ENCODE measurements at regions not wholly inside any gene's neighbourhood (a gene's known extent, or its start where the extent isn't known, plus 50 kb on each side); places are given as distances from the start of the nearest gene placed in this dataset.

DNA sequence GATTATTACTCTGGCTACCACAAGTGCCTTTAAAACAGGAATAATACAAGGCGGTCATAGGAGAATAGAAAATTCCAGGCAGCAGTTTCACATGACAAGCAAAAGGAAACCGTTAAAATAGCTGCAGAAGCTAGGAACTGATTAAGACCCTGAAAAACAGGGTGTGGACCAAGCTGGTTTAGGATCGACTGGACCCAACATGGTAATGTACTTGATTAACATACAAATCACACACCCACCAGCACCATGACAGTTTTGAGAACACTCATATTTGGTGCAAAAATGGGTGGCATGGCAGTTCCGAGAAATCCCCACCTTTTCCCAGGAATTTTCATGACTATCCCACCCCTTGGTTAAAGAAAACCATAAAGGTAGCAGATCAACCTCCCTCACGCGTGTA lies 51.9 kb upstream of the TMEM163 start:
- DNase-seq, result no peak

DNA sequence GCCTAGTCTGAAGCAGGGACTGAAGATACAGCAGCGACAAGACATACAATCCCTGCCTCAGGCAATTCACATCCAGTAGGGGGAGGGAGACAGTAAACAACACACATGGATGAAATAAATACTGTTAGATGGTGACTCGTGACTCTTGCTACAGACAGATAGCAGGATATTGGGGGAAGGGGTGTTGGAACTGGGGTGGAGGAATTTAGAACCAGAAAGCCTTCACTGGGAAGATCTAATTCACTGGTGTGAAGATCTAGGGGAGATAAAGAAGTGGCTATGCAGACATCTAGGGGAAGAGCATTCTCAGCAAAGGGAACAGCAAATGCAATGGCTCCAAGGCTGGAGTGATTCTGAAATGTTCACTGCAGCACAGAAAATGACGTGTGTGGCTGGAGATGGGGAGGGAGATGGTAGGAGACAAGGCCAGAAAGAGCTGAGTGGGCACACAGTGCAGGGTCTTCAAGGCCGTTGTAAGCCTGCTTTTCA lies 52.6 kb upstream of the TMEM163 start:
- DNase-seq, result no peak

DNA sequence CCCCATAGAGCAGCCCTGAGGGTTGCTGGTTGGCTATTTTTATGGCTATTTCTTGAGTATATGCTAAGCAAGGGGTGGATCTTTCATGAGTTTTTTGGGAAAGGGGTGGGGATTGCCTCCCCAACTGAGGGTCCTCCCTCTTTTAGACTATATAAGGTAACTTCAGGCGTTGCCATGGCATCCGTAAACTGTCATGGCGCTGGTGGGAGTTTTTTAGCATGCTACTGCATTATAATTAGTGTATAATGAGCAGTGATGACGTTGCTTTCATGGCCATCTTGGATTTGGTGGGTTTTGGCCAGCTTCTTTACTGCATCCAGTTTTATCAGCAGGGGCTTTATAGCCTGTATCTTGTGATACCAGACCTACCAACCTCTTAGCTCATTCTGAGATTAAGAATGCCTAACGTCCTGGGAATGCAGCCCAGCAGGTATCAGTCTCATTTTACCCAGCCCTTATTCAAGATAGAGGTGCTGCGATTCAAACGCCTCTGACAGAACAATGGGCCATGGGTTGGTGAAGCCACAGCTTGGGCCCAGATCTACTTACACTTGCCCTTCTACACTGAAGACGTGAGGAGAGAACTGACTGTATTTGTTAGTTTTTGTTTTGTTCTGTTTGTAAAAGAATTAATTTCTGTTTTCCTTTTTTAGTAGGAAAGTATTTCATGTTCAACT lies 53.8 kb upstream of the TMEM163 start:
- DNase-seq, result no peak

DNA sequence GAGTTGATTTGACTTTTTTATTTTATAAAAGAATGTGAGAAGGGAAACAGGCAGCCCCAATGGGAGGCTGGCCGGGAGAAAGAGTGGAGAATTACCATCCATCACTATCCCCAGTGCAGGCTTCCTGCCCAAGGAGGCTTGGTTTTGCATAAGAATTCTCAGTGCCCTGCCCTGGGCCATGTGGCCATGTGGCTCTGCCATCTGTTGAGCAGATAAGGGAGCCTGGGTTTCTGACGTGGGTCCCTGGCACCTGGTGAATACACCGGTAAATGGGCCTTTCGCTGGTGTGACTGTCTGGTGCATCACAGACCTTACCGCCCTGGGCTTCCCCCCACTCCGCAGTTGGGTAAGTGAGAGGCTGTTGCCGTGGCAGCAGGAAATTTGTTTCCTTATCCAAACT lies 54.5 kb upstream of the TMEM163 start:
- DNase-seq, result no peak

DNA sequence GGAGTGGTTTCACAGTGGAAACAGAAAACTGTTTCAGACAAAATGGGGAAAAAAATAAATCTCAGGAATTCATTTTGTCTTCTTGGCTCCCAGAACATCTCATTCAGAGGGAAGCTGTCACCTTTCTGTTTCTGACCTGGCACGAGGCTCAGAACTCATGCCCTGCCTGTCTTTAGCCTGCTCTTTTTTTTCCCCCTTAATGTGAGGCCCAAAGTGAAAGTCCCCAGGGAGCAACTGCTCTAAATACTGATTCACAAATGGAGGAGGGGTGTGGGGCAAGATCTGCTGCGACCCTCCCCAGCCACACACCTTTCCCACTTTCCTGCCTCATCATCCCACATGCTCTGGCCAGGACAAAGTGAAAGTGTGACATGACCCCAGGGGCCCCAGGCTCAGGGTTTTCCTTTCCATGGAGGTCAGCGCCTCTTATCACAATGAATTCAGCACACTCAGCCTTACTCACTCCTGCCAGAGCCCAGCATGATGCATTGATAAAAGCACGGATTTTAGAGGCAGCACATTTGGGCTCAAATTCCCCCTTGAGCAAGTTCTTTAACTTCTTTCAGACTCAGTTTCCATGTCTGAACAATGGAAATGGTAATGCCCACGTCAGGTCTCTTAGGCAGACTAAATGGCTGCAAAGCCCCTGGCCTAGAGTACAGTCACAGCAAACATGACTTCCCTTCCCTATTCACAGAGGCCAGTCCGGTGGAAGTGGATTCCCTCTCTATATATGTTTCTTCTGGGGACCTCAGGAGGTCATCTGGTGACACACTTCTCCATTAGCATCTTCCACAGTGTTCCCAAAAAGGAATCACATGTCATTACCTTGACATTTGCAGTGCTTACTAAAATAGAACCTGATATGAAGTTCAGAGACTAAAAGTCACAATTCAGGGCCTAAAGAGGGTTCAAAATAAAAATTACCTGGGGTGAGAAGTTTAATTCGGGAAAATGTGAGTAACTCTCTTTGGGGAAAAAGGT lies 55.3 kb upstream of the TMEM163 start:
- DNase-seq, result no peak

DNA sequence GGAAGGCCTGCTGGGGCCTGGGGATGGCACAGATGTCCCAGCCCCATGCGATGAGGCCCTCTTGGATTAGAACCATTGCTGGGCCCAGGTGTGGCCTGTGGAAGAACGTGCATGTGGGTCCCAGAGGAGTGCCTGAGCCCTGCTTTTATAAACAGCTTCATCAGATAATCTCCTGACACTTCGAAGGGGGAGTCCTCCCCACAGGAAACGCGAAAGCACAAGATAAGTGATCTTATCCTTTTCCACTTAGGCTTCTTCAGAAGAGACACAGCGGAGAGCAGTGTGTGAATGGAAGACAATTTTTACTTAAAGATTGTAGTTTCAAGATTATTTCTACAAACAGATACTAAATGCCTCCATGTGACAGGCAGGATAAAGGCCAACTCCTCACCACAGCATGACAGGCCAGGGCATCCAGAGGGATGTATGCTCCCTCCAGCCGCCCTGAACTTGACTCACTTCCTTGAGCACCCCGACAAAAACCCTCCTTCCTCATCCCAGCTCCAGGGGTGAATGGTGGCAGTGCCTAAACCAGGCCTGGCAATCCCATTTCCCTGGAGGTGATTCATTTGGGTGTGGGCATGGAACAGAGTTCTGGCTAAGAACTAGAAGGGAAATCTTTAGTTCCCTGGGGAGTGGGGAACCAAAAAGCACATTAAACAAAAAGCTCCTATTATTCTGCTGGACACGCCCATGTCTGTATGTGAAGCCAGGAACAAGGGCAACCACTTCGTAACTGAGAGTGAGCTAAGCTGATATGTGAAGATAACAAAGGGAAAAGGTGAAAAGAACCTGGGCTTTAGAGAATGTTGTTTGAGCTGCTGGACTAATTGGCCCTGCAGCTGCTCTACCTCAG lies 56.2 kb upstream of the TMEM163 start:
- DNase-seq, result no peak

DNA sequence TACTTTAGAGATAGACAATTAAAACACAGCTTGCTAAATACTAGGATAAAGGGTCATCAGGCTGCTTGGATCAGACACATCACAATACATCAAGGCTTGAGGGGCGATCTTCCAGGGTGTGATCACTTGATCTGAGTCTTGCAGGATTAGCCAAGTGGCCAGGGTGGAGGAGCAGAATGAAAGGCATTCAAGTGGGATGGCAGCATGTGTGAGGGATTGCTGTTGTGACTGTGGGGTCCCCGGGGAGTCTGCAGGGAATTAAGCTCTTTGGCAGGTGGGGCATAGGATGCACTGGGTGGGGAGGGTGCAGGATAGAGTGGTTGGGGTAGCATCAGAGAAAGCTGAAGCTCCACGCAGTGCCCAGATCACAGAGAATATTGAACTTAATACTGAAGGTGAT lies 58.0 kb upstream of the TMEM163 start:
- no peak for DNase-seq

DNA sequence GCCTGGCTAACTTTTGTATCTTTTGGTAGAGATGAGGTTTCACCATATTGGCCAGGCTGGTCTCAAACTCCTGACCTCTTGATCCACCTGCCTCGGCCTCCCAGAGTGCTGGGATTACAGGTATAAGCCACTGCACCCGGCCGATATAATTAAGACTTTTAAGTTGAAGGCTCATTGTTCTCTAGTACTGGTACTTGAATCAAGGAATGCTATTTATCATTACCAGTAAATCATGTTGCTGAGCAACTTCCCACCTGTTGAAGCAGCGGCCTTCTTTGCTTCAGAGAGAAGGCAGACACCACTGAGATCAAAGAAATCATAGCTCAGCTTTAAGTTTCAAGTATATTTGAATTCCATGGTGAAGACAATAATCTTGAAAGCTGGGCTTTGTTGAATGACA lies 58.8 kb upstream of the TMEM163 start:
- no peak for DNase-seq

DNA sequence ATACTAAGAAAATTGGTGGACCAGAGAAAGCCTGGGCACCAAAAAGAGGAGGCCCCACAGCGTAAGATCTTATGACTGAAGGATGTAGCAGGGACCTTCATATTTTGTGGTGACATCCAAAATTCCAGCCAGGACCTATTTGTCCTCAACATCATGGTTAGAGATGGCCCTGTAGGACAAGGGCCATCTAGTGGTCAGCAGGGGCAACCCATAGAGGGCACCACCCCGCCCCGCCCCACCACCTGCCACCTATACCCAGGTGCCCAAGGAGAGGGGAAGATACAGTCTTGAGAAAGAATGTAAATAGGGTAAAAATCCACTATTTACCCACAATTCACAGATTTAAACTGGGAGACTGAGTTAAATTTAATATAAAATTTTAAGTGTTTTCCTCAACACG lies 59.6 kb upstream of the TMEM163 start:
- DNase-seq, result no peak

DNA sequence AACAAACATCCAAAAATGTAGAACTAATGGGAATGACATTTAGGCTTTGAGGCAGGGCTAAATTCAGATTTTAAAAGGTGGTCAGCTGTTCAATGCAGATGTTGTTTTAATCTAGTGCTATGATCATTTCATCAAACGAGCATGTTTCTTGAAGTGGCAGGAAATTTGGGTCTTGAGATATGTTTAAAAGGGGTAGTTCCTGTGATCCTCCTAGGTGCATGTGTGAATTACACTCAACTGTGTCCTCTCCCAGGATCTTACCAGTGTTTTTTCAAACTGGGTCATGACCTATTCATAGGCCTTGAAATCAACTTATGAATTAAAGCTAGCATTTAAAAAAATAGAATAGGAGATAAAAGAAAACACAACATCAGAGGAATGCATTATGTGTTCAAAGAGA lies 57.4 kb upstream of the ACMSD start:
- DNase-seq, result no peak

DNA sequence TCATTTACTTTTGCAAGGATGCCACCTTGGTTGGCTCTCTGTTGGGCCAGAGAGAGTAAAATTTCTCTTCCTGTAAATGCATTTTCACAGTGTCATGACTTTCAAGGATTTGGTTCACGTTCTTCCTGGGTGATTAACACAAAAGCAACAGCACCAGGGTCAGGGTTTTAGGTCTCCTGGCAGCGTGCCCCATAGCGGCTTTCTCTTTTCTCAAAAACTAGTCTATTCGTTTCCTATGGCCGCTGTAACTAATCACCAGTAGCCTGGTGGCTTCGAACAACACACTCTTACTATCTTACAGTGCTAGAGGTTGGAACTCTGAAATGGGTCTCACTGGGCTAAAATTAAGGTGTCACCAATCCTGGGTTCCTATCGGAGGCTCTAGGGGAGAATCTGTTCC lies 56.3 kb upstream of the ACMSD start:
- DNase-seq, result no peak

DNA sequence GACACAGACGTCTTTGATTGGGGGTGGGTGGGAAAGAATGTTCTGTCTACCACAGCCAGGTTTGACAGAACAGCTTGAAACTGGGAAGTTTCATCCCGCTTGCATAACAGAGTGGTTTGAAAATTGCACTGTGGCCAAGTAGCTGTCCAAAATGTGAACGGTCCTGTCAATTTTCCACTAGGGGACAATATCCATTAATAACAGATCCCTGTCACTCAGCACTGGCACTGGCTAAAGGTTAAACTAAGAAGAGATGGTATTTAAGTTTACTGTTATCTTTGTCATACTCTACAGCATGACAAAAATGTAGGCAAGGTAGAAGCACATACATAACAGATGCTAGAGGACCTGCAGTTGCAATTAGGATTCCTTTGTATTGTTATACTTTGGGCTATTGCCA lies 55.6 kb upstream of the ACMSD start:
- DNase-seq, result peak in 1 of 2 experiments; percentile 17

DNA sequence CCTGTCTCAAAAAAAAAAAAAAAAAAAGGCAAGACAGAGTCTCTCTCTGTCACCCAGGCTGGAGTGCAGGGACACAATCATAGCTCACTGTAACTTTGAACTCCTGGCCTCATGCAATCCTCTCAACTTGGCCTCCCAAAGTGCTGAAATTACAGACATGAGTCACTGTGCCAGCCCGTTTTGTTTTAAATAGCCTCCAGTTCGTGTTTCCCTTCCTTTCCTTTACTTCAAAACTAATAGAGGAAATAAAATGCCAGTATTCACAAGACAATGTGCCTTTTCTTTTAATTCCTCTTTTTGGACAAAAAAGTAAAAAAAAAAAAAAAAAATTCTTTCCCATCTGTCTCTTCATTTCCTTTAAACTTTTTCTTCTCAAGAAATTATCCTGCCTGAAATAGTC lies 54.5 kb upstream of the ACMSD start:
- DNase-seq, result no peak

DNA sequence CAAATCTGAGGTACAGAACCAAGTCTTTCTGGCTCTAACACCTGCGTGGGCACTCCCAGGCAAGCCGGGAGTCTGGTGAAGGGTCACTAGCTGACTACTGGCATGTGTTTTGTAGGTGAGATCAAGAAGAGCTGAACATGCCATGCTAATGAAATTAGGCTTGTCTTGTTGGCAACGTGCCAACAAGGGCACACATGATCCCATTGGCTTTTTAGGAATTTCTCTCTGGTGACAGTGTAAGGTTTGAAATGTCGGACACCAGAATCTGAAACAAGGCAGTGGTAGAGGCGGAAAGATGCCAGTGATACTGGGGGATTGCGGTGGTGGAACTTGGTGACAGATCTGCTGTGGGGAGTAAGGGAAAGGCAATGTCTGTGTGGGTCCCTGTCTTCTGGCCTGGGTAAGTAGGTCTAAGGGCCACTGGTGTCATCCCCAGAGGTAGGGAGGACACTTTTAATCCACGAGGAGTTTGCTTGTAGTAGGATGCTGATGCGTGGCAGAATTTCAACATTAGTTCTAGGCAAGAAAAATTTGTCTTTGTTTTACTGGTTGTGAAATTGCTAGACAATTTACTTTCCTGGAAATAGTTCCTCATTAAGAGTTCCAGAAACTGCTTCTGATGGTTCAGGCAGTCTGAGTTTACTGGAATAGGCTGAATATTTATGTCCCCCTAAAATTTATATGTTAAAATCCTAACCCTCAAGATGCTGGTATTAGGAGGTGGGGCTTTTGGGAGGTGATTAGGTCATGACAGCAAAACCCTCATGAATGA lies 52.6 kb upstream of the ACMSD start:
- no peak for DNase-seq

DNA sequence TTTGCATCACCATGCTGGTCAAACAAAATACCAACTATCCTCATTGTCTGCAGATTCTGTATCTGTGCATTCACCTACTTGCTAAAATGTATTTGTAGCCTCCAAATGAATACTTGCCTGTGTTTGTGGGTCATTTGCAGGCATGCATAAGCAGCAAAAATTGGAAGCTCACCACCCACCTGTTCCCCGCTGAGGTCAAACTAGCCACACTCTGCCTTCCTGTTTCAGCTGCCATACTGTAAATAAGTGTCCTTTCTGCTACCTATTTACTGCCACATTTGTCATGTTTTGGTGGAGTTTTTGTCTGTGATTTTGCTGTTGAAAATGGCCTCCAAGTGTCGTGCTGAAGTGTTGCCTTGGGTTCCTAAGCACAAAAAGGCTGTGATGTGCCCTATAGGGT lies 50.0 kb upstream of the ACMSD start:
- no peak for DNase-seq
